ENCODE measurements at regions not wholly inside any gene's neighbourhood (a gene's known extent, or its start where the extent isn't known, plus 50 kb on each side); places are given as distances from the start of the nearest gene placed in this dataset.
"Not testable (repeated sequence)": the region's sequence is repeated elsewhere in the genome, so short reads cannot be mapped to it uniquely, and the experiment has no call there.

DNA sequence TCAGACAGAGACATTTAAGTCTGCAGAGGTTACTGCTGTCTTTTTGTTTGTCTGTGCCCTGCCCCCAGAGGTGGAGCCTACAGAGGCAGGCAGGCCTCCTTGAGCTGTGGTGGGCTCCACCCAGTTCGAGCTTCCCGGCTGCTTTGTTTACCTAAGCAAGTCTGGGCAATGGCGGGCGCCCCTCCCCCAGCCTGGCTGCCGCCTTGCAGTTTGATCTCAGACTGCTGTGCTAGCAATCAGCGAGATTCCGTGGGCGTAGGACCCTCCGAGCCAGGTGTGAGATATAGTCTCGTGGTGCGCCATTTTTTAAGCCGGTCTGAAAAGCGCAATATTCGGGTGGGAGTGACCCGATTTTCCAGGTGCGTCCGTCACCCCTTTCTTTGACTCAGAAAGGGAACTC, 245.0 kb upstream of the CDH2 start:
- TF ChIP-seq POLR2A (IDR thresholded peaks at IDR 0.05; ENCODE audit: low read length); GATA1 (IDR thresholded peaks at IDR 0.05; ENCODE audit: low read depth, low read length): not testable (repeated sequence)

All from erythroblast (primary cell).